Esophagus muscularis mucosa (tissue), 4 donors: ENCODE measurements at regions not wholly inside any gene's neighbourhood (a gene's known extent, or its start where the extent isn't known, plus 50 kb on each side); places are given as distances from the start of the nearest gene placed in this dataset.

Experiments used
- CTCF ChIP-seq, 3 experiments: fragments of 200-600 bp in 2 of 3; fragments of 450-650 bp in 1 of 3; sonication (generic) in 2 of 3; IDR thresholded peaks; one replicate each; pipeline ENCODE4 v1.5.1; 2017 to 2019; ENCODE audit warnings: antibody characterized with exemption in 3 of 3, mild to moderate bottlenecking in 2 of 3, moderate library complexity in 1 of 3
- EP300 ChIP-seq: sonication (generic); formaldehyde crosslinking; IDR thresholded peaks from one replicate; pipeline ENCODE4 v1.6.1; 2017; ENCODE audit warnings: antibody characterized with exemption
- POLR2A ChIP-seq: fragments of 450-650 bp; IDR thresholded peaks from one replicate; pipeline ENCODE4 v1.6.1; 2017; ENCODE audit warnings: antibody characterized with exemption, moderate library complexity, mild to moderate bottlenecking, low read depth
- POLR2AphosphoS5 ChIP-seq, 2 donors: sonication (generic); formaldehyde crosslinking; IDR thresholded peaks; one replicate each; pipeline ENCODE4 v1.6.1; 2017; ENCODE audit warnings: antibody characterized with exemption in 2 of 2

GRCh38 chr2:192313773-192314172, 119.0 kb upstream of the TMEFF2 start:
- TF ChIP-seq POLR2AphosphoS5 (IDR thresholded peaks at IDR 0.05) (no peak), CTCF (IDR thresholded peaks at IDR 0.05) (no peak), EP300 (no peak), POLR2A (no peak)
